Ishikawa (cell line): ENCODE measurements at regions not wholly inside any gene's neighbourhood (a gene's known extent, or its start where the extent isn't known, plus 50 kb on each side); places are given as distances from the start of the nearest gene placed in this dataset.

Source experiments
- CREB1 ChIP-seq: IDR thresholded peaks from 2 replicates; pipeline ENCODE4 v1.6.1; 2012; ENCODE audit warnings: low read depth
- MAX ChIP-seq: IDR thresholded peaks from 2 replicates; pipeline ENCODE4 v1.6.1; 2012
- TF ChIP-seq, protein P1 (sequence below): IDR thresholded peaks from 2 replicates; pipeline ENCODE4 v1.6.1; 2012; ENCODE audit warnings: low read depth, mild to moderate bottlenecking

- TF ChIP-seq CREB1, result no peak
- TF ChIP-seq, protein P1, sequence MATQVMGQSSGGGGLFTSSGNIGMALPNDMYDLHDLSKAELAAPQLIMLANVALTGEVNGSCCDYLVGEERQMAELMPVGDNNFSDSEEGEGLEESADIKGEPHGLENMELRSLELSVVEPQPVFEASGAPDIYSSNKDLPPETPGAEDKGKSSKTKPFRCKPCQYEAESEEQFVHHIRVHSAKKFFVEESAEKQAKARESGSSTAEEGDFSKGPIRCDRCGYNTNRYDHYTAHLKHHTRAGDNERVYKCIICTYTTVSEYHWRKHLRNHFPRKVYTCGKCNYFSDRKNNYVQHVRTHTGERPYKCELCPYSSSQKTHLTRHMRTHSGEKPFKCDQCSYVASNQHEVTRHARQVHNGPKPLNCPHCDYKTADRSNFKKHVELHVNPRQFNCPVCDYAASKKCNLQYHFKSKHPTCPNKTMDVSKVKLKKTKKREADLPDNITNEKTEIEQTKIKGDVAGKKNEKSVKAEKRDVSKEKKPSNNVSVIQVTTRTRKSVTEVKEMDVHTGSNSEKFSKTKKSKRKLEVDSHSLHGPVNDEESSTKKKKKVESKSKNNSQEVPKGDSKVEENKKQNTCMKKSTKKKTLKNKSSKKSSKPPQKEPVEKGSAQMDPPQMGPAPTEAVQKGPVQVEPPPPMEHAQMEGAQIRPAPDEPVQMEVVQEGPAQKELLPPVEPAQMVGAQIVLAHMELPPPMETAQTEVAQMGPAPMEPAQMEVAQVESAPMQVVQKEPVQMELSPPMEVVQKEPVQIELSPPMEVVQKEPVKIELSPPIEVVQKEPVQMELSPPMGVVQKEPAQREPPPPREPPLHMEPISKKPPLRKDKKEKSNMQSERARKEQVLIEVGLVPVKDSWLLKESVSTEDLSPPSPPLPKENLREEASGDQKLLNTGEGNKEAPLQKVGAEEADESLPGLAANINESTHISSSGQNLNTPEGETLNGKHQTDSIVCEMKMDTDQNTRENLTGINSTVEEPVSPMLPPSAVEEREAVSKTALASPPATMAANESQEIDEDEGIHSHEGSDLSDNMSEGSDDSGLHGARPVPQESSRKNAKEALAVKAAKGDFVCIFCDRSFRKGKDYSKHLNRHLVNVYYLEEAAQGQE, result no peak
- no peak for TF ChIP-seq MAX
These were observed 282.6 kb downstream of the ICOS start for GRCh38 chr2:204219196-204219595.
